ENCODE measurements at regions not wholly inside any gene's neighbourhood (a gene's known extent, or its start where the extent isn't known, plus 50 kb on each side); places are given as distances from the start of the nearest gene placed in this dataset.

- Histone ChIP-seq H3K4me3 (replicated peaks; ENCODE audit: low read depth, low read length) (no peak overlapping the region), H3K36me3 (ENCODE audit: control insufficient read depth, insufficient read depth, low read length) (no peaks in the 10 kb centered on the region), H3K27me3 (replicated peaks; ENCODE audit: control insufficient read depth, insufficient read depth, low read length) (no peaks in the 10 kb centered on the region)
- no peak for TF ChIP-seq CTCF (IDR thresholded peaks at IDR 0.05; ENCODE audit: insufficient read depth, low read length, poor library complexity, severe bottlenecking)
- no peak for DNase-seq (ENCODE audit: extremely low read depth, insufficient read length)
Observed at GRCh38 chr1:25106976-25107642, 125.2 kb downstream of the SYF2 start.

- Histone ChIP-seq H3K27me3 (replicated peaks; ENCODE audit: control insufficient read depth, insufficient read depth, low read length) (no peaks in the 10 kb centered on the region), H3K4me3 (replicated peaks; ENCODE audit: low read depth, low read length) (no peak overlapping the region), H3K36me3 (ENCODE audit: control insufficient read depth, insufficient read depth, low read length) (no peaks in the 10 kb centered on the region)
- peak; percentile 41 for DNase-seq (ENCODE audit: extremely low read depth, insufficient read length)
- TF ChIP-seq CTCF (IDR thresholded peaks at IDR 0.05; ENCODE audit: insufficient read depth, low read length, poor library complexity, severe bottlenecking), result no peak
Observed at GRCh38 chr1:25106352-25106751, 126.0 kb downstream of the SYF2 start.

DNA sequence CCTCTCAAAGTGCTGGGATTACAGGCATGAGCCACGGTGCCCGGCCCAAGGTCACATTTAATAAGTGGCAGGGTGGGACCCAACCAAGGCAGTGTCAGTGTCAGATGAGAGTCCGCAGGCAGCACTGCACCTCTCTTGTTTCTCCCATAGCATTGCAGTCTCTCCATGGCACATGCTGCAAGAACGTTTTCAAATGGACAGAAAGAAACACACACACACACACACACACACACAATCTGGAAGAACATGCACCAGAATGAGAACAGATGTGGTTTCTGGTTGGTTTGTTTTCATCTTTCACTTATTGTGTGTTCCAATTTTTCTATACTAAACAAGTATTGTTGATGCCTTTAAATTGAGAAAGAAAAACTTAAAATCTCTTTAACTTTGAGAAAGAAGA, 126.5 kb downstream of the SYF2 start:
- no peak for DNase-seq (ENCODE audit: extremely low read depth, insufficient read length)
- TF ChIP-seq CTCF (IDR thresholded peaks at IDR 0.05; ENCODE audit: insufficient read depth, low read length, poor library complexity, severe bottlenecking), result no peak
- H3K4me3 ChIP-seq (replicated peaks; ENCODE audit: low read depth, low read length), result no peak overlapping the region
- H3K36me3 ChIP-seq (ENCODE audit: control insufficient read depth, insufficient read depth, low read length), result no peaks in the 10 kb centered on the region
- H3K27me3 ChIP-seq (replicated peaks; ENCODE audit: control insufficient read depth, insufficient read depth, low read length), result no peaks in the 10 kb centered on the region

DNA sequence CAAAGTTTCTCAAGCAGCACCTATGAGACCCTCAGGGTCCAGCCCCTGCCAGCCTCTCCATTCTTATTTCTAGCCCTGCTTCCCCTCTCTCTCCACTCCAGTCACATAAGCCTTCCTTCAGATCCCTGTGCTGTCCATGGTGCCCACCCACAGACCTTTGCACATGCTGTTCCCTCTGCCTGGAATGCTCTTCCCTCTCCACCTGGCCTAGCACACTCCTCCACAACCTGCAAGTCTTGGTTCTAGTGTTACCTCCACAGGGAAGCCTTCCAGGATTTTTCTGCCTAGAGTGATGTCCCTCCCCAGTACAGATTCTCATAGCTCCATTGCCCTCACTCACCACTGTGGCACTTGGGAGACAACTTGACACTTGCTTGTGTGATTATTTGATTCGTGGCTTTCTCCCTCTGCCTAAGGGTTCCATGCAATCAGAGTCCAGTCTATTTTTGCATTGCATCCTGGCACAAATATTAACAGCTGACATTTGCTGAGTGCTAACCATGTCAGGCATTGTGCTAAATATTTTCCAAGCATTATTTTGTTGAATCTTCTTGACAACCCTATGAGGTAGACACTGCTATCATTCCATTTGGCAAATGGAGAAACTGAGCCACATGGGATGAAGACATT, 127.3 kb downstream of the SYF2 start:
- Histone ChIP-seq H3K27me3 (replicated peaks; ENCODE audit: control insufficient read depth, insufficient read depth, low read length) (no peaks in the 10 kb centered on the region), H3K36me3 (ENCODE audit: control insufficient read depth, insufficient read depth, low read length) (no peaks in the 10 kb centered on the region), H3K4me3 (replicated peaks; ENCODE audit: low read depth, low read length) (no peak overlapping the region)
- TF ChIP-seq CTCF (IDR thresholded peaks at IDR 0.05; ENCODE audit: insufficient read depth, low read length, poor library complexity, severe bottlenecking), result no peak
- DNase-seq (ENCODE audit: extremely low read depth, insufficient read length), result no peak

- DNase-seq (ENCODE audit: extremely low read depth, insufficient read length), result no peak
- no peaks in the 10 kb centered on the region for H3K27me3 ChIP-seq (replicated peaks; ENCODE audit: control insufficient read depth, insufficient read depth, low read length)
- H3K36me3 ChIP-seq (ENCODE audit: control insufficient read depth, insufficient read depth, low read length), result no peaks in the 10 kb centered on the region
- H3K4me3 ChIP-seq (replicated peaks; ENCODE audit: low read depth, low read length), result no peak overlapping the region
- no peak for TF ChIP-seq CTCF (IDR thresholded peaks at IDR 0.05; ENCODE audit: insufficient read depth, low read length, poor library complexity, severe bottlenecking)
Observed at GRCh38 chr1:25103164-25103795, 129.0 kb downstream of the SYF2 start.
